Transverse colon (tissue), 4 donors: ENCODE measurements at regions not wholly inside any gene's neighbourhood (a gene's known extent, or its start where the extent isn't known, plus 50 kb on each side); places are given as distances from the start of the nearest gene placed in this dataset.

Source experiments
- DNase-seq: peaks from one replicate; pipeline ENCODE4 v3.0.0-alpha.2; 2019
- H3K27ac ChIP-seq, 4 donors: fragments of 200-600 bp; sonication (generic); 2 replicates each; pipeline ENCODE4 v1.5.1; 2016 to 2018; ENCODE audit warnings: inconsistent platforms in 4 of 4
- H3K27me3 ChIP-seq: fragments of 200-600 bp; sonication (generic); 2 replicates; pipeline ENCODE4 v1.5.1; 2017; ENCODE audit warnings: inconsistent platforms
- H3K36me3 ChIP-seq, 4 donors: fragments of 200-600 bp; sonication (generic); 2 replicates each; pipeline ENCODE4 v1.5.1; 2017 to 2019; ENCODE audit warnings: inconsistent platforms in 4 of 4
- H3K4me1 ChIP-seq, 4 donors: fragments of 200-600 bp; sonication (generic); 2 replicates each; pipeline ENCODE4 v1.5.1; 2017 to 2020; ENCODE audit warnings: inconsistent platforms in 4 of 4
- H3K4me3 ChIP-seq, 4 donors: fragments of 200-600 bp; sonication (generic); 1 replicate in 1 of 4; 2 replicates in 3 of 4; pipeline versions ENCODE4 v1.5.1 to v1.6.1; 2017 to 2019; ENCODE audit warnings: inconsistent platforms in 4 of 4
- H3K9me3 ChIP-seq, 2 donors: fragments of 200-600 bp; sonication (generic); 2 replicates each; pipeline ENCODE4 v1.5.1; 2017 to 2019; ENCODE audit warnings: inconsistent platforms in 2 of 2
- CTCF ChIP-seq, 5 experiments: fragments of 200-600 bp in 3 of 5; fragments of 450-650 bp in 2 of 5; sonication (generic) in 3 of 5; IDR thresholded peaks; 1 replicate in 2 of 5; 2 replicates in 3 of 5; pipeline ENCODE4 v1.5.1; 2016 to 2017; ENCODE audit warnings: antibody characterized with exemption in 5 of 5, inconsistent platforms in 3 of 5, mild to moderate bottlenecking in 2 of 5, moderate library complexity in 1 of 5
- EP300 ChIP-seq: sonication (generic); formaldehyde crosslinking; IDR thresholded peaks from one replicate; pipeline ENCODE4 v1.6.1; 2017; ENCODE audit warnings: antibody characterized with exemption, low read depth
- POLR2A ChIP-seq: fragments of 450-650 bp; IDR thresholded peaks from one replicate; pipeline ENCODE4 v1.6.1; 2016; ENCODE audit warnings: antibody characterized with exemption, mild to moderate bottlenecking, moderate library complexity
- POLR2AphosphoS5 ChIP-seq, 3 donors: sonication (generic); formaldehyde crosslinking; IDR thresholded peaks; one replicate each; pipeline ENCODE4 v1.6.1; 2016; ENCODE audit warnings: antibody characterized with exemption in 3 of 3
- WGBS, 2 donors: methylation state at CpG; one replicate each; pipeline ENCODE4 v1.1.5; 2018; ENCODE audit warnings: low coverage in 1 of 2; 5-methylcytosine and 5-hydroxymethylcytosine counted together
- in situ Hi-C, 4 donors: fragments of 200-750 bp; cut with MboI; loops; one replicate each; pipeline versions ENCODE4 v1.15.0 to v1.15.1; 2017; ENCODE audit warnings: low sequenced_read_pairs in 3 of 4, low pct_ligation_motif_present in 1 of 4, low pct_unique_long_range_greater_than_20kb in 1 of 4
- intact Hi-C: fragments of 100-400 bp; cut with DNase I; formaldehyde crosslinking; loops from one replicate; pipeline ENCODE4 v1.15.1; 2023; ENCODE audit warnings: low total_unique reads

GRCh38 chr1:244171241-244171985, 120.3 kb downstream of the ZBTB18 start:
- Histone ChIP-seq H3K4me3 (no peak overlapping the region), H3K9me3 (no peaks in the 10 kb centered on the region), H3K27me3 (no peaks in the 10 kb centered on the region), H3K4me1 (no peaks in the 10 kb centered on the region), H3K36me3 (no peaks in the 10 kb centered on the region), H3K27ac (no peak overlapping the region)
- no peak for DNase-seq
- no peak for TF ChIP-seq CTCF (IDR thresholded peaks at IDR 0.05)
- TF ChIP-seq POLR2AphosphoS5 (IDR thresholded peaks at IDR 0.05) = no peak
- no peak for TF ChIP-seq EP300
- no peak for TF ChIP-seq POLR2A
- intact Hi-C loops (no loop called here), in situ Hi-C loops (no loop called here)
- 72 to 77% methylated on average over 3 to 7 of the region's 7 CpGs for WGBS, 2 donors

DNA sequence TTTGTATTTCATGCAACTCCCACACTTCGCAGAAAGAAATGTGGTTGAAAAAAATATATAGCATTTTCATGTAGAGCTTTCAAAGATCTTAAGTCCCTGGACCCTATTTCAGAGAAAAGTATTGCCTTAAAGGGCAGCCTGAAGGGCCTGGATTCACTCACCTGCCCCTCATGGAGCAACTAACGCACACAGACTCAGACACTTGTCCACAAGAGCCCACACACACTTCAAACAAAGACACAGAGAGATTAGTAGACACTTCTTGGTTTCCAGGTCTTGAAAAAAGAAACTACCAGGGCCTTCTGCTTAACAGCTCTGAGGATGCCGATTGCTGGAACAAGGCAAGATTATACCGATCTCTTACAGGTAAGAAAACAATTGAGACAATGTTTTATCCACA, 122.2 kb downstream of the ZBTB18 start:
- no peaks in the 10 kb centered on the region for H3K27me3 ChIP-seq
- H3K9me3 ChIP-seq = no peaks in the 10 kb centered on the region
- intact Hi-C loops = no loop called here
- H3K36me3 ChIP-seq = no peaks in the 10 kb centered on the region
- no peak overlapping the region for H3K4me3 ChIP-seq
- in situ Hi-C loops = no loop called here
- H3K27ac ChIP-seq = no peak overlapping the region
- WGBS, 2 donors = 69 to 83% methylated on average over 4 of the region's 4 CpGs
- TF ChIP-seq CTCF (IDR thresholded peaks at IDR 0.05) (no peak), EP300 (no peak), POLR2AphosphoS5 (IDR thresholded peaks at IDR 0.05) (no peak), POLR2A (no peak)
- DNase-seq = no peak
- H3K4me1 ChIP-seq = no peaks in the 10 kb centered on the region

DNA sequence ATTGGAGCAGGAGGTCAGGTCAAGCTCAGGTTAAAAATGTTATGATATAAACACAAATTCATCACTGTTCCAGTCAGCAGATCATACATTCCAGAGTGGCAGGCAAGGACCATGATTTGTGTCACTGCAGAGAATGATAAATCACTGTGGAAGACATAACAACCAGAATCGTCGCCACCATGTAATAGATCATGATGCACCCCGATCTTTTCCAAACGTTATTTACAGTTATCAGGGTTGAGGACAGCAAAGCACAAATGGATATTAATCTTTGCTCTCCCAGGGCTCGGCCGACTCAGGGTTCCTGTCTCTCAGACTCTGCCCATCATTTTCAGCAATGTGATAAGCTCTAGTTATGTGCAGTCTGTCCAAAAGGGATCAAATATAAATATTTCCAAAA, 122.7 kb downstream of the ZBTB18 start:
- H3K27me3 ChIP-seq = no peaks in the 10 kb centered on the region
- in situ Hi-C loops = no loop called here
- no peak overlapping the region for H3K27ac ChIP-seq
- no peaks in the 10 kb centered on the region for H3K9me3 ChIP-seq
- H3K4me1 ChIP-seq = no peaks in the 10 kb centered on the region
- no peak overlapping the region for H3K4me3 ChIP-seq
- no peaks in the 10 kb centered on the region for H3K36me3 ChIP-seq
- no peak for DNase-seq
- intact Hi-C loops = no loop called here
- 54 to 68% methylated on average over 6 of the region's 6 CpGs for WGBS, 2 donors
- no peak for TF ChIP-seq POLR2AphosphoS5 (IDR thresholded peaks at IDR 0.05)
- no peak for TF ChIP-seq CTCF (IDR thresholded peaks at IDR 0.05)
- TF ChIP-seq EP300 = no peak
- TF ChIP-seq POLR2A = no peak

- 76 to 86% methylated on average over 1 to 3 of the region's 3 CpGs for WGBS, 2 donors
- intact Hi-C loops = no loop called here
- no peaks in the 10 kb centered on the region for H3K27me3 ChIP-seq
Observed at GRCh38 chr1:244174922-244175521, 123.9 kb downstream of the ZBTB18 start.

More at GRCh38 chr1:244174922-244175521, 123.9 kb downstream of the ZBTB18 start:
- Histone ChIP-seq H3K27ac (no peak overlapping the region), H3K36me3 (no peaks in the 10 kb centered on the region), H3K9me3 (no peaks in the 10 kb centered on the region), H3K4me1 (no peaks in the 10 kb centered on the region), H3K4me3 (no peak overlapping the region)
- no peak for TF ChIP-seq CTCF (IDR thresholded peaks at IDR 0.05)
- TF ChIP-seq EP300 = no peak
- no peak for TF ChIP-seq POLR2AphosphoS5 (IDR thresholded peaks at IDR 0.05)
- no peak for TF ChIP-seq POLR2A
- DNase-seq = no peak
- in situ Hi-C loops = no loop called here
